Spinal cord (tissue), 9 donors: ENCODE measurements at regions not wholly inside any gene's neighbourhood (a gene's known extent, or its start where the extent isn't known, plus 50 kb on each side); places are given as distances from the start of the nearest gene placed in this dataset.

Source experiments
- DNase-seq, 6 donors: peaks; one replicate each; pipeline versions ENCODE4 v3.0.0 to v3.0.0-alpha.2; 2013 to 2015; ENCODE audit warnings: low spot score in 6 of 6, low read depth in 4 of 6
- H3K27ac ChIP-seq: one replicate; pipeline ENCODE4 v1.5.1; 2013; ENCODE audit warnings: low read depth, low read length, control low read depth
- H3K27me3 ChIP-seq: one replicate; pipeline ENCODE4 v1.6.1; 2013; ENCODE audit warnings: low read length; ENCODE audit not compliant: control insufficient read depth, insufficient read depth
- H3K36me3 ChIP-seq: one replicate; pipeline ENCODE4 v1.6.1; 2013; ENCODE audit warnings: low read length; ENCODE audit not compliant: control insufficient read depth, insufficient read depth
- H3K4me1 ChIP-seq: one replicate; pipeline ENCODE4 v1.6.1; 2013; ENCODE audit warnings: low read length; ENCODE audit not compliant: control insufficient read depth, insufficient read depth
- H3K4me3 ChIP-seq: one replicate; pipeline ENCODE4 v1.5.1; 2013; ENCODE audit warnings: low read depth, low read length, control low read depth
- H3K9me3 ChIP-seq: one replicate; pipeline ENCODE4 v1.6.1; 2013; ENCODE audit warnings: low read length; ENCODE audit not compliant: control insufficient read depth, insufficient read depth
- WGBS: methylation state at CpG from one replicate; pipeline ENCODE4 v1.1.5; 2013; ENCODE audit warnings: missing lambda C conversion rate; ENCODE audit not compliant: insufficient coverage; 5-methylcytosine and 5-hydroxymethylcytosine counted together
- donor health status: healthy.

- no peaks in the 10 kb centered on the region for H3K27me3 ChIP-seq
- no peak overlapping the region for H3K27ac ChIP-seq
- H3K9me3 ChIP-seq, result no peaks in the 10 kb centered on the region
- DNase-seq, result no peak
- H3K4me3 ChIP-seq, result no peak overlapping the region
- no peaks in the 10 kb centered on the region for H3K4me1 ChIP-seq
- no peaks in the 10 kb centered on the region for H3K36me3 ChIP-seq
Observed at GRCh38 chr17:71885662-71886061, 235.2 kb upstream of the SOX9 start.

GRCh38 chr17:71899317-71899716, 221.5 kb upstream of the SOX9 start:
- no peaks in the 10 kb centered on the region for H3K4me1 ChIP-seq
- H3K27me3 ChIP-seq, result no peaks in the 10 kb centered on the region
- H3K36me3 ChIP-seq, result no peaks in the 10 kb centered on the region
- no peak overlapping the region for H3K4me3 ChIP-seq
- H3K27ac ChIP-seq, result no peak overlapping the region
- no peak for DNase-seq
- no peaks in the 10 kb centered on the region for H3K9me3 ChIP-seq
- WGBS, result no CpG with 5 or more reads among the region's 4 CpGs

- peak in 1 of 6 donors; percentile 5 for DNase-seq
- WGBS, result 79% methylated on average over 2 of the region's 6 CpGs
- no peaks in the 10 kb centered on the region for H3K9me3 ChIP-seq
Observed at GRCh38 chr17:71900621-71901229, 220.1 kb upstream of the SOX9 start.

DNA sequence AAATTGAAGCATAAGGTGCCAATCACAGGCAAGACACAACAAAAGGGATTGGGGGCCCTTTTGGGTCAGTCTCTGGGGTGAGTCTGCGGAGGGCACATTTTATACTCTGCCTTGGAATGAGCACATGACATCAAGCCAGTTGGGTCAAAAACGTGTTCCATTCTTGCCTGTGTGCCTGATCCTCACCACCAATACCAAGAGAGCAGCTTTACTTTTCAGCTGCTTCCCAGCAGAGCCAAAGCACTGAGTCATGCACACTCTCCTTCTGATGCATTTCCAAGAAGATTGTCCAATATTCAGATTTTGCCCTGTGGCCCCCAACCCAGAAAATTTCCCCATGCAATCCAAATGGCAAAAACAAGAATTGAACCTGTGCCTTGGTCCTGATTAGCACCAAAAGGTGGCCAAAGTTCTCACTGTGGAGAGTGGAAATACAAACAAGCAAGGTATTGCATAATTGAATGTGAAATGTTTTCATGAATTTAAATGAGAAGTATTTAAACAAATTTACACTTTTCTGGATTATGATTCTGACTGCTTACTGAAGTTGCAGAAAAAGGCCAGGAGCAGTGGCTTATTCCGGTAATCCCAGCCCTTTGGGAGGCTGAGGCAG, 217.8 kb upstream of the SOX9 start:
- 60% methylated on average over 3 of the region's 3 CpGs for WGBS
- no peaks in the 10 kb centered on the region for H3K4me1 ChIP-seq
- no peaks in the 10 kb centered on the region for H3K27me3 ChIP-seq
- no peak overlapping the region for H3K4me3 ChIP-seq
- H3K9me3 ChIP-seq, result no peaks in the 10 kb centered on the region
- peak in 1 of 6 donors; percentile 34 for DNase-seq
- H3K36me3 ChIP-seq, result no peaks in the 10 kb centered on the region
- no peak overlapping the region for H3K27ac ChIP-seq

More at GRCh38 chr17:71900621-71901229, 220.1 kb upstream of the SOX9 start:
- Histone ChIP-seq H3K36me3 (no peaks in the 10 kb centered on the region), H3K4me1 (no peaks in the 10 kb centered on the region), H3K27me3 (no peaks in the 10 kb centered on the region), H3K27ac (no peak overlapping the region), H3K4me3 (no peak overlapping the region)

DNA sequence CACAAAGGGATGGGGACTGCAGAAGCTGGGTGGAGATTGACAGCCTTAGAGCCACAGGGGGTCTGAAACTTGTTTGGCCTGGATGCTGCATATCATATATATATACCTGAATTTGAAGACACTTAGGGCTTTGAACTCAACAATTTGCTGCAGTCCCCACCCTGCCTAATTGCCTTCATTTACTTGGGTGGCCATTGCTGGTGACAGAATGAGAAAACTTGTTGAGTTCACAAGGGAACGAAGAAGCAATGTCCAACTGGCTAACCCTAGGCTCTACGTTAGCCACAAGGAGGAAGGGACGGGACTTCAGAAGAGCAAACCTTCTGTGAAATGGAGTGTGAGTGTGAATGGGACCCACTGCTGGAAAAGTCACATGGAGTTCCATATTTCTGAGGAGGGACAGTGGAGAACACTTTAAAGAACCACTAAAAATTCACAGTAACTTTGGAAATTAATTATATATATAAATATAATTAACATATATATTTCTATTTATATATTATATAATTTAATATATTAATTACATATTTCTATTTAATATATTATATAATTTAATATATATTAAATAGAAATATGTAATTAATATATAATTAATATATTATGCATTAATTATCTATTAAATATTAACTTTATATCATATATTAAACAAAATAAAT, 215.3 kb upstream of the SOX9 start:
- Histone ChIP-seq H3K4me3 (no peak overlapping the region), H3K4me1 (no peaks in the 10 kb centered on the region), H3K27me3 (no peaks in the 10 kb centered on the region), H3K9me3 (no peaks in the 10 kb centered on the region), H3K36me3 (no peaks in the 10 kb centered on the region), H3K27ac (no peak overlapping the region)
- whole genome bisulfite sequencing, result 100% methylated on average over 3 of the region's 3 CpGs
- no peak for DNase-seq

- WGBS, result 100% methylated on average over 2 of the region's 5 CpGs
- no peaks in the 10 kb centered on the region for H3K36me3 ChIP-seq
- H3K27ac ChIP-seq, result no peak overlapping the region
- no peaks in the 10 kb centered on the region for H3K27me3 ChIP-seq
- H3K9me3 ChIP-seq, result no peaks in the 10 kb centered on the region
- no peaks in the 10 kb centered on the region for H3K4me1 ChIP-seq
- no peak for DNase-seq
- no peak overlapping the region for H3K4me3 ChIP-seq
Observed at GRCh38 chr17:71909155-71909554, 211.7 kb upstream of the SOX9 start.

DNA sequence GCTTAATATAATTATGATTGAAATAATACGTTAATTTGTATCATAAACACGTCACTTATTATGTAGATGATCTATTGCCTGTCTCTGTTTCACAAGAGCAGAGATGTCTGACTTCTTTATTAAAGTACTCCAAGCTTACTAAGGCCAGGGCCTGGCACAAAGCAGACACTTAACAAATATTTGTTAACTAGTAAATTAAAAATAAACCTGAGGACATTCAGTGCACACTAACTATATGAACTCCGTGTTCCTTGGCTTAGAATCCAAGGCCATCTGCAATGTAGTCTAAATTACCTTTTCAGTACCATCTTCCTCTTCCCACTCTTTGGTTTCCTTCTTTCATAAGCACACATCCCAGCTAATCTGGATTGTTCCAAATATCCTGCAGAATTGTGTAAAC, 210.8 kb upstream of the SOX9 start:
- no peaks in the 10 kb centered on the region for H3K36me3 ChIP-seq
- no peaks in the 10 kb centered on the region for H3K27me3 ChIP-seq
- no peak for DNase-seq
- 75% methylated on average over 1 of the region's 3 CpGs for WGBS
- H3K4me3 ChIP-seq, result no peak overlapping the region
- H3K9me3 ChIP-seq, result no peaks in the 10 kb centered on the region
- H3K27ac ChIP-seq, result no peak overlapping the region
- H3K4me1 ChIP-seq, result no peaks in the 10 kb centered on the region

- no peaks in the 10 kb centered on the region for H3K9me3 ChIP-seq
- no CpG with 5 or more reads among the region's 3 CpGs for WGBS
- no peaks in the 10 kb centered on the region for H3K36me3 ChIP-seq
- no peaks in the 10 kb centered on the region for H3K4me1 ChIP-seq
- no peak for DNase-seq
- H3K27me3 ChIP-seq, result no peaks in the 10 kb centered on the region
- H3K4me3 ChIP-seq, result no peak overlapping the region
- no peak overlapping the region for H3K27ac ChIP-seq
Observed at GRCh38 chr17:71914042-71914441, 206.8 kb upstream of the SOX9 start.

- Histone ChIP-seq H3K4me1 (no peaks in the 10 kb centered on the region), H3K27ac (no peak overlapping the region), H3K4me3 (no peak overlapping the region), H3K36me3 (no peaks in the 10 kb centered on the region), H3K9me3 (no peaks in the 10 kb centered on the region), H3K27me3 (no peaks in the 10 kb centered on the region)
- no peak for DNase-seq
- 100% methylated on average over 1 of the region's 2 CpGs for WGBS
Observed at GRCh38 chr17:71914812-71915211, 206.0 kb upstream of the SOX9 start.

GRCh38 chr17:71917715-71918114, 203.1 kb upstream of the SOX9 start:
- no peaks in the 10 kb centered on the region for H3K9me3 ChIP-seq
- no peaks in the 10 kb centered on the region for H3K36me3 ChIP-seq
- no peak for DNase-seq
- H3K4me3 ChIP-seq, result no peak overlapping the region
- H3K27ac ChIP-seq, result no peak overlapping the region
- no peaks in the 10 kb centered on the region for H3K4me1 ChIP-seq
- no CpG with 5 or more reads among the region's 2 CpGs for WGBS
- no peaks in the 10 kb centered on the region for H3K27me3 ChIP-seq
